ENCODE measurements at regions not wholly inside any gene's neighbourhood (a gene's known extent, or its start where the extent isn't known, plus 50 kb on each side); places are given as distances from the start of the nearest gene placed in this dataset.

- Histone ChIP-seq H3K9me2 (ENCODE audit: low read depth, low read length) (no peaks in the 10 kb centered on the region), H4K20me1 (ENCODE audit: insufficient read depth, low read length) (no peaks in the 10 kb centered on the region), H3K36me3 (ENCODE audit: insufficient read depth, low read length) (no peaks in the 10 kb centered on the region), H3K4me1 (ENCODE audit: insufficient read depth, low read length, severe bottlenecking) (no peaks in the 10 kb centered on the region), H3K27me3 (ENCODE audit: insufficient read depth, low read length) (no peaks in the 10 kb centered on the region), H3K9ac (ENCODE audit: low read length) (no peak overlapping the region), H3K27ac (ENCODE audit: low read depth, low read length, poor library complexity, severe bottlenecking) (no peak overlapping the region), H3K9me3 (ENCODE audit: low read length) (no peaks in the 10 kb centered on the region), H3K4me3 (ENCODE audit: low read depth, low read length, poor library complexity, severe bottlenecking) (no peak overlapping the region), H3K79me2 (ENCODE audit: insufficient read depth, low read length) (no peaks in the 10 kb centered on the region), H3K4me2 (ENCODE audit: low read length) (no peak overlapping the region), H2AFZ (ENCODE audit: low read length) (no peak overlapping the region), H3F3A (ENCODE audit: insufficient read depth, low read length) (no peaks in the 10 kb centered on the region)
- no peak for TF ChIP-seq EZH2 (IDR thresholded peaks at IDR 0.05; ENCODE audit: borderline replicate concordance, low read length)
- TF ChIP-seq, protein P1, sequence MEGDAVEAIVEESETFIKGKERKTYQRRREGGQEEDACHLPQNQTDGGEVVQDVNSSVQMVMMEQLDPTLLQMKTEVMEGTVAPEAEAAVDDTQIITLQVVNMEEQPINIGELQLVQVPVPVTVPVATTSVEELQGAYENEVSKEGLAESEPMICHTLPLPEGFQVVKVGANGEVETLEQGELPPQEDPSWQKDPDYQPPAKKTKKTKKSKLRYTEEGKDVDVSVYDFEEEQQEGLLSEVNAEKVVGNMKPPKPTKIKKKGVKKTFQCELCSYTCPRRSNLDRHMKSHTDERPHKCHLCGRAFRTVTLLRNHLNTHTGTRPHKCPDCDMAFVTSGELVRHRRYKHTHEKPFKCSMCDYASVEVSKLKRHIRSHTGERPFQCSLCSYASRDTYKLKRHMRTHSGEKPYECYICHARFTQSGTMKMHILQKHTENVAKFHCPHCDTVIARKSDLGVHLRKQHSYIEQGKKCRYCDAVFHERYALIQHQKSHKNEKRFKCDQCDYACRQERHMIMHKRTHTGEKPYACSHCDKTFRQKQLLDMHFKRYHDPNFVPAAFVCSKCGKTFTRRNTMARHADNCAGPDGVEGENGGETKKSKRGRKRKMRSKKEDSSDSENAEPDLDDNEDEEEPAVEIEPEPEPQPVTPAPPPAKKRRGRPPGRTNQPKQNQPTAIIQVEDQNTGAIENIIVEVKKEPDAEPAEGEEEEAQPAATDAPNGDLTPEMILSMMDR (IDR thresholded peaks at IDR 0.05; ENCODE audit: low read length) = no peak
These were observed 119.6 kb upstream of the ADGRL2 start for GRCh38 chr1:81681114-81681513.

DNA sequence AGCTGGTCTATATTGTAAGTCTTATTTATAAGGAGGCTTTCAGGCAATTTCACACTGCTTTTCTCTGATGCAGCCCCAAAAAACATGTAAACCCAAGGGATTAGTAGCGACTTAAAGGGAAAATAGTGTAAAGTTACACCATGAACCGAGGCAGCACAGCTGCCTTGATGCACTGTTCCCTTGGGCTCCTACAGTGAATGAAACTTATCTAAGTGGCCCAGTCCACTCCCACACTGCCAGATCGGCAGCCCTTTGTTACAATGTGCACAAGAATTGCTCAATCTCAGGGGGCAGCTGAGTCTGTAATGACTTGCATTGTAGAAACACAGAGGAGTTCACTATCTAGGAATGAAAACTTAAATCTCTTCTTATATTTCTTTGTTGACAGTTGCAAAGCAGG is 120.8 kb upstream of the ADGRL2 start:
- H3K27me3 ChIP-seq (ENCODE audit: insufficient read depth, low read length) = no peaks in the 10 kb centered on the region
- no peaks in the 10 kb centered on the region for H3K9me3 ChIP-seq (ENCODE audit: low read length)
- H3K79me2 ChIP-seq (ENCODE audit: insufficient read depth, low read length) = no peaks in the 10 kb centered on the region
- no peak overlapping the region for H3K4me2 ChIP-seq (ENCODE audit: low read length)
- TF ChIP-seq, protein P1 (IDR thresholded peaks at IDR 0.05; ENCODE audit: low read length) = no peak
- TF ChIP-seq EZH2 (IDR thresholded peaks at IDR 0.05; ENCODE audit: borderline replicate concordance, low read length) = no peak
- H3K4me3 ChIP-seq (ENCODE audit: low read depth, low read length, poor library complexity, severe bottlenecking) = no peak overlapping the region
- H2AFZ ChIP-seq (ENCODE audit: low read length) = no peak overlapping the region
- H3K4me1 ChIP-seq (ENCODE audit: insufficient read depth, low read length, severe bottlenecking) = no peaks in the 10 kb centered on the region
- no peaks in the 10 kb centered on the region for H4K20me1 ChIP-seq (ENCODE audit: insufficient read depth, low read length)
- no peaks in the 10 kb centered on the region for H3K36me3 ChIP-seq (ENCODE audit: insufficient read depth, low read length)
- H3K9ac ChIP-seq (ENCODE audit: low read length) = no peak overlapping the region
- H3K27ac ChIP-seq (ENCODE audit: low read depth, low read length, poor library complexity, severe bottlenecking) = no peak overlapping the region
- H3F3A ChIP-seq (ENCODE audit: insufficient read depth, low read length) = no peaks in the 10 kb centered on the region
- H3K9me2 ChIP-seq (ENCODE audit: low read depth, low read length) = no peaks in the 10 kb centered on the region

GRCh38 chr1:81678779-81679178 is 122.0 kb upstream of the ADGRL2 start:
- Histone ChIP-seq H3K4me2 (ENCODE audit: low read length) (no peak overlapping the region), H3K79me2 (ENCODE audit: insufficient read depth, low read length) (no peaks in the 10 kb centered on the region), H3K27ac (ENCODE audit: low read depth, low read length, poor library complexity, severe bottlenecking) (no peak overlapping the region), H3K9ac (ENCODE audit: low read length) (no peak overlapping the region), H3K9me3 (ENCODE audit: low read length) (no peaks in the 10 kb centered on the region), H3F3A (ENCODE audit: insufficient read depth, low read length) (no peaks in the 10 kb centered on the region), H3K4me1 (ENCODE audit: insufficient read depth, low read length, severe bottlenecking) (no peaks in the 10 kb centered on the region), H2AFZ (ENCODE audit: low read length) (no peak overlapping the region), H3K4me3 (ENCODE audit: low read depth, low read length, poor library complexity, severe bottlenecking) (no peak overlapping the region), H4K20me1 (ENCODE audit: insufficient read depth, low read length) (no peaks in the 10 kb centered on the region), H3K9me2 (ENCODE audit: low read depth, low read length) (no peaks in the 10 kb centered on the region), H3K27me3 (ENCODE audit: insufficient read depth, low read length) (no peaks in the 10 kb centered on the region), H3K36me3 (ENCODE audit: insufficient read depth, low read length) (no peaks in the 10 kb centered on the region)
- TF ChIP-seq, protein P1 (IDR thresholded peaks at IDR 0.05; ENCODE audit: low read length) = no peak
- no peak for TF ChIP-seq EZH2 (IDR thresholded peaks at IDR 0.05; ENCODE audit: borderline replicate concordance, low read length)
